Ovary (tissue), 7 donors: ENCODE measurements at regions not wholly inside any gene's neighbourhood (a gene's known extent, or its start where the extent isn't known, plus 50 kb on each side); places are given as distances from the start of the nearest gene placed in this dataset.

Experiments
- DNase-seq, 5 donors: peaks; one replicate each; pipeline ENCODE4 v3.0.0-alpha.2; 2019 to 2020
- H3K27ac ChIP-seq, 2 donors: fragments of 200-600 bp; one replicate each; pipeline versions ENCODE4 v1.5.1 to v1.8.0; 2019 to 2022
- H3K27me3 ChIP-seq: fragments of 200-600 bp; one replicate; pipeline ENCODE4 v1.8.0; 2022
- H3K36me3 ChIP-seq: fragments of 200-600 bp; sonication (generic); one replicate; pipeline ENCODE4 v1.5.1; 2019
- H3K4me1 ChIP-seq: one replicate; pipeline ENCODE4 v1.8.1; 2013; ENCODE audit warnings: mild to moderate bottlenecking, moderate library complexity; ENCODE audit not compliant: insufficient read depth
- H3K4me3 ChIP-seq: fragments of 200-600 bp; sonication (generic); one replicate; pipeline ENCODE4 v1.5.1; 2017
- H3K9me3 ChIP-seq, 2 donors: fragments of 200-600 bp in 1 of 2; sonication (generic) in 1 of 2; one replicate each; pipeline versions ENCODE4 v1.5.1 to v1.8.1; 2013 to 2019; ENCODE audit warnings: mild to moderate bottlenecking in 1 of 2, moderate library complexity in 1 of 2
- EP300 ChIP-seq: sonication (generic); formaldehyde crosslinking; IDR thresholded peaks from one replicate; pipeline ENCODE4 v1.6.1; 2017; ENCODE audit warnings: antibody characterized with exemption
- POLR2A ChIP-seq: fragments of 450-650 bp; IDR thresholded peaks from one replicate; pipeline ENCODE4 v1.6.1; 2017; ENCODE audit warnings: antibody characterized with exemption, mild to moderate bottlenecking, moderate library complexity
- WGBS, 3 donors: extraction: QIAGEN DNeasy Blood & Tissue Kit in 1 of 3; methylation state at CpG; one replicate each; pipeline versions ENCODE4 v1.1.5 to v1.1.7; 2013 to 2017; 5-methylcytosine and 5-hydroxymethylcytosine counted together
- intact Hi-C, 4 donors: fragments of 100-400 bp; cut with DNase I; formaldehyde crosslinking; loops; one replicate each; pipeline versions ENCODE4 v1.11.0 to v1.15.1; 2022 to 2023
- TF ChIP-seq, protein P1 (sequence below), 3 donors: fragments of 450-650 bp in 2 of 3; fragments of 200-600 bp in 1 of 3; IDR thresholded peaks; one replicate each; pipeline versions ENCODE4 v1.5.1 to v1.8.0; 2016 to 2022; ENCODE audit warnings: antibody characterized with exemption in 3 of 3, mild to moderate bottlenecking in 1 of 3
- donor health status: DM: no; HTN: no; CAD: no; lungs with moderate emphysema.
- donor health status: DM: no; HTN: no; CAD: no.
- donor health status: Bipolar disorder and iron deficiency.
- donor health status: DM: no; HTN: no; CAD: no.
- donor health status: DM: yes; HTN: yes; CAD: no.

- WGBS, 3 donors: 76 to 81% (median 80%) methylated on average over 8 of the region's 8 CpGs
- H3K27ac ChIP-seq: no peak overlapping the region
- DNase-seq: no peak
- intact Hi-C loops: no loop called here
- H3K9me3 ChIP-seq: no peaks in the 10 kb centered on the region
- no peaks in the 10 kb centered on the region for H3K36me3 ChIP-seq
- no peak overlapping the region for H3K4me3 ChIP-seq
- no peak for TF ChIP-seq POLR2A
- TF ChIP-seq, protein P1, sequence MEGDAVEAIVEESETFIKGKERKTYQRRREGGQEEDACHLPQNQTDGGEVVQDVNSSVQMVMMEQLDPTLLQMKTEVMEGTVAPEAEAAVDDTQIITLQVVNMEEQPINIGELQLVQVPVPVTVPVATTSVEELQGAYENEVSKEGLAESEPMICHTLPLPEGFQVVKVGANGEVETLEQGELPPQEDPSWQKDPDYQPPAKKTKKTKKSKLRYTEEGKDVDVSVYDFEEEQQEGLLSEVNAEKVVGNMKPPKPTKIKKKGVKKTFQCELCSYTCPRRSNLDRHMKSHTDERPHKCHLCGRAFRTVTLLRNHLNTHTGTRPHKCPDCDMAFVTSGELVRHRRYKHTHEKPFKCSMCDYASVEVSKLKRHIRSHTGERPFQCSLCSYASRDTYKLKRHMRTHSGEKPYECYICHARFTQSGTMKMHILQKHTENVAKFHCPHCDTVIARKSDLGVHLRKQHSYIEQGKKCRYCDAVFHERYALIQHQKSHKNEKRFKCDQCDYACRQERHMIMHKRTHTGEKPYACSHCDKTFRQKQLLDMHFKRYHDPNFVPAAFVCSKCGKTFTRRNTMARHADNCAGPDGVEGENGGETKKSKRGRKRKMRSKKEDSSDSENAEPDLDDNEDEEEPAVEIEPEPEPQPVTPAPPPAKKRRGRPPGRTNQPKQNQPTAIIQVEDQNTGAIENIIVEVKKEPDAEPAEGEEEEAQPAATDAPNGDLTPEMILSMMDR (IDR thresholded peaks at IDR 0.05): no peak
- no peak for TF ChIP-seq EP300
- peaks cover 8% of the 10 kb centered on the region for H3K4me1 ChIP-seq
- H3K27me3 ChIP-seq: no peaks in the 10 kb centered on the region
Measured at GRCh38 chr14:104465482-104466390, 113.8 kb upstream of the C14orf180 start.

DNA sequence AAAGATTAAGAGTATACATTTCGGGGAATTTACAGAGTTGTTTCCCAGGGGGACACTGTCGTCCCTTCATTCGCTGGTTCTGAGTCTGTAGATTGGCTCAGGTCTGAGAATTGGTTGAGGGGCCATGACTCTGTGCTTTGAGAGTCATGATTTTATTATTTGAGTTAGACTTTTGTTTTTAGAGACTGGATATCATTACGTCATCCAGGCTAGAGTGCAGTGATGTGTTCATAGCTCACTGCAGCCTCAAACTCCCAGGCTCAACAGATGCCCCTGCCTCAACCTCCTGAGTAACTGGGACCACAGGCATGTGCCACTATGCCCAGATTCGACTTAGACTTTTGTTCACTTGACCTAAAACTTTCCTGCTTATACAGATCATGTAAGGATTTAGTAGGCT is 112.3 kb upstream of the C14orf180 start:
- Histone ChIP-seq H3K27me3 (no peaks in the 10 kb centered on the region), H3K36me3 (no peaks in the 10 kb centered on the region), H3K4me3 (no peak overlapping the region), H3K4me1 (peaks cover under 1% of the 10 kb centered on the region), H3K27ac (no peak overlapping the region), H3K9me3 (no peaks in the 10 kb centered on the region)
- WGBS, 3 donors: 86 to 89% (median 86%) methylated on average over 5 of the region's 5 CpGs
- no peak for DNase-seq
- TF ChIP-seq, protein P1 (IDR thresholded peaks at IDR 0.05): no peak
- TF ChIP-seq POLR2A (no peak), EP300 (no peak)
- intact Hi-C loops: no loop called here

- no peaks in the 10 kb centered on the region for H3K4me1 ChIP-seq
- H3K27me3 ChIP-seq: no peaks in the 10 kb centered on the region
- intact Hi-C loops: no loop called here
- DNase-seq: no peak
- no peaks in the 10 kb centered on the region for H3K36me3 ChIP-seq
- H3K4me3 ChIP-seq: no peak overlapping the region
- H3K9me3 ChIP-seq: no peaks in the 10 kb centered on the region
- 85 to 92% (median 87%) methylated on average over 7 of the region's 7 CpGs for WGBS, 3 donors
- TF ChIP-seq EP300 (no peak), POLR2A (no peak)
- TF ChIP-seq, protein P1 (IDR thresholded peaks at IDR 0.05): no peak
- H3K27ac ChIP-seq: no peak overlapping the region
Measured at GRCh38 chr14:104467641-104468040, 111.9 kb upstream of the C14orf180 start.

- DNase-seq: no peak
- TF ChIP-seq, protein P1 (IDR thresholded peaks at IDR 0.05): no peak
- TF ChIP-seq POLR2A (no peak), EP300 (no peak)
- Histone ChIP-seq H3K4me3 (no peak overlapping the region), H3K36me3 (no peaks in the 10 kb centered on the region), H3K27me3 (no peaks in the 10 kb centered on the region), H3K27ac (no peak overlapping the region), H3K4me1 (no peaks in the 10 kb centered on the region), H3K9me3 (no peaks in the 10 kb centered on the region)
- intact Hi-C loops: no loop called here
- 68 to 88% (median 87%) methylated on average over 6 of the region's 6 CpGs for WGBS, 3 donors
Measured at GRCh38 chr14:104469591-104469990, 110.0 kb upstream of the C14orf180 start.
